ENCODE measurements at regions not wholly inside any gene's neighbourhood (a gene's known extent, or its start where the extent isn't known, plus 50 kb on each side); places are given as distances from the start of the nearest gene placed in this dataset.

- TF ChIP-seq MAX (IDR thresholded peaks at IDR 0.05): no peak
- TF ChIP-seq YY1 (IDR thresholded peaks at IDR 0.05; ENCODE audit: low read depth): no peak
- no peak for TF ChIP-seq ZBTB7A (IDR thresholded peaks at IDR 0.05; ENCODE audit: low read depth)
- TF ChIP-seq EP300 (IDR thresholded peaks at IDR 0.05; ENCODE audit: borderline replicate concordance): no peak
- TF ChIP-seq RAD21 (IDR thresholded peaks at IDR 0.05; ENCODE audit: low read depth): no peak
- no peak for TF ChIP-seq FOXM1 (IDR thresholded peaks at IDR 0.05; ENCODE audit: borderline replicate concordance, low read depth)
- TF ChIP-seq CEBPB (IDR thresholded peaks at IDR 0.05): no peak
- no peak for TF ChIP-seq USF1 (IDR thresholded peaks at IDR 0.05)
- no peak for TF ChIP-seq CREB1 (IDR thresholded peaks at IDR 0.05; ENCODE audit: low read depth)
- TF ChIP-seq EGR1 (IDR thresholded peaks at IDR 0.05): no peak
- TF ChIP-seq TAF1 (IDR thresholded peaks at IDR 0.05; ENCODE audit: low read depth): no peak
- TF ChIP-seq TCF12 (IDR thresholded peaks at IDR 0.05; ENCODE audit: low read depth): no peak
- TF ChIP-seq NFIC (IDR thresholded peaks at IDR 0.05): no peak
- no peak for TF ChIP-seq TEAD4 (IDR thresholded peaks at IDR 0.05)
These were observed 313.0 kb upstream of the IRAK1BP1 start for GRCh38 chr6:78554341-78554740.

All from Ishikawa (cell line).